Hippocampal formation (tissue), 2 donors: ENCODE measurements at regions not wholly inside any gene's neighbourhood (a gene's known extent, or its start where the extent isn't known, plus 50 kb on each side); places are given as distances from the start of the nearest gene placed in this dataset.
A peak's percentile ranks its signal among the peaks of the same experiment; 100 is the strongest.

ENCODE experiments used
- DNase-seq, 2 donors: peaks; one replicate each; lab custom pipeline; 2025; lab: John Stamatoyannopoulos, UW

GRCh38 chr6:80728101-80728750 lies 621.8 kb downstream of the BCKDHB start:
- no peak for DNase-seq

- no peak for DNase-seq
These were observed 618.9 kb downstream of the BCKDHB start for GRCh38 chr6:80725156-80725930.

- no peak for DNase-seq
These were observed 614.4 kb downstream of the BCKDHB start for GRCh38 chr6:80720824-80721223.

GRCh38 chr6:80714513-80714912 lies 608.0 kb downstream of the BCKDHB start:
- no peak for DNase-seq

GRCh38 chr6:80698459-80698858 lies 592.0 kb downstream of the BCKDHB start:
- no peak for DNase-seq

GRCh38 chr6:80696268-80696667 lies 589.8 kb downstream of the BCKDHB start:
- no peak for DNase-seq

- no peak for DNase-seq
These were observed 584.2 kb downstream of the BCKDHB start for GRCh38 chr6:80690551-80691131.

- DNase-seq, result no peak
These were observed 583.4 kb downstream of the BCKDHB start for GRCh38 chr6:80689716-80690395.

- DNase-seq, result no peak
These were observed 573.5 kb downstream of the BCKDHB start for GRCh38 chr6:80679992-80680391.

GRCh38 chr6:80676386-80676785 lies 569.9 kb downstream of the BCKDHB start:
- no peak for DNase-seq

- no peak for DNase-seq
These were observed 568.2 kb downstream of the BCKDHB start for GRCh38 chr6:80674669-80675068.

GRCh38 chr6:80673367-80673766 lies 566.9 kb downstream of the BCKDHB start:
- DNase-seq, result no peak

- no peak for DNase-seq
These were observed 560.5 kb downstream of the BCKDHB start for GRCh38 chr6:80667006-80667405.

GRCh38 chr6:80658926-80659325 lies 552.5 kb downstream of the BCKDHB start:
- no peak for DNase-seq

- DNase-seq, result no peak
These were observed 540.7 kb downstream of the BCKDHB start for GRCh38 chr6:80647156-80647555.

- DNase-seq, result no peak
These were observed 537.4 kb downstream of the BCKDHB start for GRCh38 chr6:80643881-80644280.

GRCh38 chr6:80642452-80642851 lies 536.0 kb downstream of the BCKDHB start:
- no peak for DNase-seq

GRCh38 chr6:80641591-80641990 lies 535.1 kb downstream of the BCKDHB start:
- no peak for DNase-seq

- DNase-seq, result no peak
These were observed 533.7 kb downstream of the BCKDHB start for GRCh38 chr6:80640176-80640575.

GRCh38 chr6:80639181-80639629 lies 532.7 kb downstream of the BCKDHB start:
- no peak for DNase-seq

- DNase-seq, result peak in 1 of 2 donors; percentile 12
These were observed 532.0 kb downstream of the BCKDHB start for GRCh38 chr6:80638213-80639055.

GRCh38 chr6:80637312-80637711 lies 530.8 kb downstream of the BCKDHB start:
- DNase-seq, result no peak
